ENCODE measurements at regions not wholly inside any gene's neighbourhood (a gene's known extent, or its start where the extent isn't known, plus 50 kb on each side); places are given as distances from the start of the nearest gene placed in this dataset.
A peak's percentile ranks its signal among the peaks of the same experiment; 100 is the strongest.
"Not testable (repeated sequence)": the region's sequence is repeated elsewhere in the genome, so short reads cannot be mapped to it uniquely, and the experiment has no call there.

DNA sequence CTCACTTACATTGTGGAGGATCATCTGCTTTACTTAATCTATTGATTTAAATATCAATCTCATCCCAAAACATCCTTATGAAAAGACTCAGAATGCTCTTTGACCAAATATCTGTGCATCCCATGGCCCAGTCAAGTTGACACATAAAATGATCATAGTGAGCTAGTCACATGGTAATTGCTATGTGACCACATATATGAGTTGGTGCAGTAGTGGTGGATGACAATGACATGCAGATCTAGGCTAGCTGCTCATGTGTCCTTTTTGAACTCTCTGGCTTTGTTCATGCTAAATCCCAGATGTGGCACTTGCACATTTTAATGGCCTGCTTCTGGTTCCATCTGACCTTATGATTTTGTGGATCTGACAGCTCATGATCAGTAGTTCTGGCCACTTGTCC lies 156.2 kb downstream of the NFKBIZ start:
- Histone ChIP-seq H3K36me3 (ENCODE audit: control insufficient read depth in 4 of 4, insufficient read depth in 4 of 4, low read length in 4 of 4) (no peaks in the 10 kb centered on the region), H3K9me3 (ENCODE audit: control insufficient read depth in 4 of 4, insufficient read depth in 3 of 4, low read length in 3 of 4) (no peaks in the 10 kb centered on the region), H3K4me3 (no peak overlapping the region), H3K4me1 (ENCODE audit: control insufficient read depth in 5 of 5, insufficient read depth in 5 of 5, low read length in 5 of 5) (peaks cover 0 to 5% (median 0%) of the 10 kb centered on the region in 5 donors), H3K27me3 (ENCODE audit: control insufficient read depth in 3 of 3, insufficient read depth in 3 of 3, low read length in 2 of 3) (no peaks in the 10 kb centered on the region), H3K9ac (ENCODE audit: insufficient read depth in 1 of 2, low read length in 2 of 2) (no peak overlapping the region), H3K27ac (ENCODE audit: low read depth in 1 of 2, low read length in 1 of 2) (no peak overlapping the region)
- DNase-seq = no peak
- ATAC-seq (ENCODE audit: insufficient read depth, low FRiP score) = no peak
- TF ChIP-seq, protein P1, sequence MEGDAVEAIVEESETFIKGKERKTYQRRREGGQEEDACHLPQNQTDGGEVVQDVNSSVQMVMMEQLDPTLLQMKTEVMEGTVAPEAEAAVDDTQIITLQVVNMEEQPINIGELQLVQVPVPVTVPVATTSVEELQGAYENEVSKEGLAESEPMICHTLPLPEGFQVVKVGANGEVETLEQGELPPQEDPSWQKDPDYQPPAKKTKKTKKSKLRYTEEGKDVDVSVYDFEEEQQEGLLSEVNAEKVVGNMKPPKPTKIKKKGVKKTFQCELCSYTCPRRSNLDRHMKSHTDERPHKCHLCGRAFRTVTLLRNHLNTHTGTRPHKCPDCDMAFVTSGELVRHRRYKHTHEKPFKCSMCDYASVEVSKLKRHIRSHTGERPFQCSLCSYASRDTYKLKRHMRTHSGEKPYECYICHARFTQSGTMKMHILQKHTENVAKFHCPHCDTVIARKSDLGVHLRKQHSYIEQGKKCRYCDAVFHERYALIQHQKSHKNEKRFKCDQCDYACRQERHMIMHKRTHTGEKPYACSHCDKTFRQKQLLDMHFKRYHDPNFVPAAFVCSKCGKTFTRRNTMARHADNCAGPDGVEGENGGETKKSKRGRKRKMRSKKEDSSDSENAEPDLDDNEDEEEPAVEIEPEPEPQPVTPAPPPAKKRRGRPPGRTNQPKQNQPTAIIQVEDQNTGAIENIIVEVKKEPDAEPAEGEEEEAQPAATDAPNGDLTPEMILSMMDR (IDR thresholded peaks at IDR 0.05; ENCODE audit: control extremely low read depth, extremely low read depth) = no peak

DNA sequence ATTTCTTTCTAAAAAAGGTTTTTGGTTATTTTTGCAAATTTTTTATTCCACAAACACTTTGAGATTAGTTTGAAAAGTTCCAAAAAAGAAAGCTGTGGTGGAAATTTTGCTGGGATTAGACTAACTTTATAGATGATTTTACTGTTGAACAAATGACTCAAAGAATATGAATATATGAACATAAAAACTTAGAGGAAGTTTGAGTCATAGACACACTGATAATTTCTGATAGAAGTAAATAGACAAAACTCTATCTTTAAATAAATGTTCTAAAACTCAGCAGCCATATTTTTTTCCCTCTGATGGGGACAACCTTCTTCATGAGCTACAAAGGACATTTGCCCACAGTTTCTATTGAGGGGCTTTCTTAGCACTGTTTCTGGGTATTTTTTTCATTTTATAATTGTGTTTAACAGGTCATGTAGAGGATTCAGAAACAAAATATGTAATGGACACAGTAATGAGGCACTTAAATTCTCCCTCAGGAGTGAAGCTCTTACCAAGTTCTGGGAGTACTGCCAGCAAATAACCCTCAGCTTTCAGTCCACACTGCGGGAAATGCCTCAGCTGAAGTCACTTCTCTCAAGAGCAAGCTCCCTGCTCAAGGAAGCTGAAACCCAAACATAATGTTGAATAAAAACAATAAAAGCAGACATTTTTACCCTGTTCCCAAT lies 157.6 kb downstream of the NFKBIZ start:
- DNase-seq (peak; percentile 55 to 92 (median 71)), ATAC-seq (ENCODE audit: insufficient read depth, low FRiP score) (peak; percentile 86)
- no peak overlapping the region for H3K4me3 ChIP-seq
- no peaks in the 10 kb centered on the region for H3K36me3 ChIP-seq (ENCODE audit: control insufficient read depth in 4 of 4, insufficient read depth in 4 of 4, low read length in 4 of 4)
- H3K27ac ChIP-seq (ENCODE audit: low read depth in 1 of 2, low read length in 1 of 2) = peak overlapping the region in 1 of 2 donors; percentile 53
- peaks cover 0 to 5% (median 0%) of the 10 kb centered on the region in 5 donors for H3K4me1 ChIP-seq (ENCODE audit: control insufficient read depth in 5 of 5, insufficient read depth in 5 of 5, low read length in 5 of 5)
- H3K9me3 ChIP-seq (ENCODE audit: control insufficient read depth in 4 of 4, insufficient read depth in 3 of 4, low read length in 3 of 4) = no peaks in the 10 kb centered on the region
- no peaks in the 10 kb centered on the region for H3K27me3 ChIP-seq (ENCODE audit: control insufficient read depth in 3 of 3, insufficient read depth in 3 of 3, low read length in 2 of 3)
- no peak overlapping the region for H3K9ac ChIP-seq (ENCODE audit: insufficient read depth in 1 of 2, low read length in 2 of 2)
- TF ChIP-seq, protein P1 (IDR thresholded peaks at IDR 0.05; ENCODE audit: control extremely low read depth, extremely low read depth) = no peak
- WGBS, 2 donors = 37 to 50% methylated on average over 1 of the region's 1 CpG

DNA sequence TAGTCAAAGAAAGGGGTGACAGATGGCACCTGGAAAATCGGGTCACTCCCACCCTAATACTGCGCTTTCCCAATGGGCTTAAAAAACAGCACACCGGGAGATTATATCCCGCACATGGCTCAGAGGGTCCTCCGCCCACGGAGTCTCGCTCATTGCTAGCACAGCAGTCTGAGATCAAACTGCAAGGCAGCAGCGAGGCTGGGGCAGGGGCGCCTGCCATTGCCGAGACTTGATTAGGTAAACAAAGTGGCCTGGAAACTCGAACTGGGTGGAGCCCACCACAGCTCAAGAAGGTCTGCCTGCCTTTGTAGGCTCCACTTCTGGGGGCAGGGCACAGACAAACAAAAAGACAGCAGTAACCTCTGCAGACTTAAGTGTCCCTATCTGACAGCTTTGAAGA lies 159.1 kb downstream of the NFKBIZ start:
- H3K27ac ChIP-seq (ENCODE audit: low read depth in 1 of 2, low read length in 1 of 2); H3K4me1 ChIP-seq (ENCODE audit: control insufficient read depth in 5 of 5, insufficient read depth in 5 of 5, low read length in 5 of 5); ATAC-seq (ENCODE audit: insufficient read depth, low FRiP score); H3K4me3 ChIP-seq; H3K27me3 ChIP-seq (ENCODE audit: control insufficient read depth in 3 of 3, insufficient read depth in 3 of 3, low read length in 2 of 3); H3K9me3 ChIP-seq (ENCODE audit: control insufficient read depth in 4 of 4, insufficient read depth in 3 of 4, low read length in 3 of 4); H3K36me3 ChIP-seq (ENCODE audit: control insufficient read depth in 4 of 4, insufficient read depth in 4 of 4, low read length in 4 of 4); H3K9ac ChIP-seq (ENCODE audit: insufficient read depth in 1 of 2, low read length in 2 of 2); DNase-seq: not testable (repeated sequence)
- 88 to 95% methylated on average over 11 of the region's 11 CpGs for WGBS, 2 donors

DNA sequence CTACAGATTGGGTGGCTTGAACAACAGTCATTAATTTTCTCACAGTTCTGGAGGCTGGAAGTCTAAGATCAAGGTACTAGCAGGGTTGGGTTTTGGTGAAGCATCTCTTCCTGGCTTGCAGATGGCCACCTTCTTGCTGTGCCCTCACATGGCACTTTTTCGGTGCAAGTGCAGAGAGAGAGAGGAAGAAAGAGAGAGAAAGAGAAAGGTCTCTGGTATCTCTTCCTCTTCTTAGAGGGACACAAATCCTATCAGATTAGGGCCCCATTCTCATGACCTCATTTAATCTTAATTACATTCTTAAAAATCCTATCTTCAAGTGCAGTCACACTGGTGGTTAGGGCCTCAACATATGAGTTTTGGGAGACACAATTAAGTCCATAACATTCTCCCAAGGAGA lies 167.1 kb downstream of the NFKBIZ start:
- no peak overlapping the region for H3K9ac ChIP-seq (ENCODE audit: insufficient read depth in 1 of 2, low read length in 2 of 2)
- no peak overlapping the region for H3K27ac ChIP-seq (ENCODE audit: low read depth in 1 of 2, low read length in 1 of 2)
- no peak overlapping the region for H3K4me3 ChIP-seq
- no peaks in the 10 kb centered on the region for H3K27me3 ChIP-seq (ENCODE audit: control insufficient read depth in 3 of 3, insufficient read depth in 3 of 3, low read length in 2 of 3)
- TF ChIP-seq, protein P1 (IDR thresholded peaks at IDR 0.05; ENCODE audit: control extremely low read depth, extremely low read depth) = no peak
- ATAC-seq (ENCODE audit: insufficient read depth, low FRiP score) (no peak), DNase-seq (no peak)
- H3K36me3 ChIP-seq (ENCODE audit: control insufficient read depth in 4 of 4, insufficient read depth in 4 of 4, low read length in 4 of 4) = no peaks in the 10 kb centered on the region
- WGBS, 2 donors = 71 to 72% methylated on average over 1 of the region's 1 CpG
- H3K4me1 ChIP-seq (ENCODE audit: control insufficient read depth in 5 of 5, insufficient read depth in 5 of 5, low read length in 5 of 5) = no peaks in the 10 kb centered on the region
- H3K9me3 ChIP-seq (ENCODE audit: control insufficient read depth in 4 of 4, insufficient read depth in 3 of 4, low read length in 3 of 4) = peaks cover 0 to 4% (median 0%) of the 10 kb centered on the region in 4 donors

All from lung (tissue), 11 donors.